Fibroblast of skin of scalp (primary cell): ENCODE measurements at regions not wholly inside any gene's neighbourhood (a gene's known extent, or its start where the extent isn't known, plus 50 kb on each side); places are given as distances from the start of the nearest gene placed in this dataset.

Experiments
- DNase-seq: peaks from one replicate; pipeline ENCODE4 v3.0.0-alpha.2; 2013

GRCh38 chr18:51861046-51861445, 479.0 kb upstream of the DCC start:
- no peak for DNase-seq

- DNase-seq, result no peak
Measured at GRCh38 chr18:51862051-51862715, 477.8 kb upstream of the DCC start.

DNA sequence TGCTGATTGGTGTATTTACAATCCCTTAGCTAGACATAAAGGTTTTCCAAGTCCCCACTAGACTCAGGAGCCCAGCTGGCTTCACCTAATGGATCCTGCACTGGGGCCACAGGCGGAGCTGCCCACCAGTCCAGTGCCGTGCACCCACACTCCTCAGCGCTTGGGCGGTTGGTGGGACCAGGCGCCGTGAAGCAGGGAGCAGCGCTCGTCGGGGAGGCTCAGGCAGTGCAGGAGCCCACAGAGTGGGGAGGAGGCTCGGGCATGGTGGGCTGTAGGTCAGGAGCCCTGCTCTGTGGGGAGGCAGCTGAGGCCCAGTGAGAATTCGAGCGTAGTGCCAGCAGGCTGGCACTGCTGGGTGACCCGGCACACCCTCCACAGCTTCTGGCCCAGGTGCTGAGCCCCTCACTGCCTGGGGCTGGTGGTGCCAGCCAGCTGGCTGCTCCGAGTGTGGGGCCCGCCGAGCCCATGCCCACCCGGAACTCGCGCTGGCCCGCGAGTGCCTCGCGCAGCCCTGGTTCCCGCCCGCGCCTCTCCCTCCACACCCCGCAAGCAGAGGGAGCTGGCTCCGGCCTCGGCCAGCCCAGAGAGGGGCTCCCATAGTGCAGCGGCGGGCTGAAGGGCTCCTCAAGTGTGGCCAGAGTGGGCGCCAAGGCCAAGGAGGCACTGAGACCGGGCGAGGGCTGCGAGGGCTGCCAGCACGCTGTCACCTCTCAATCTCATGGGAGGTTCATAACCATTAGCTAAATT, 475.6 kb upstream of the DCC start:
- no peak for DNase-seq

GRCh38 chr18:51865538-51865937, 474.5 kb upstream of the DCC start:
- no peak for DNase-seq

DNA sequence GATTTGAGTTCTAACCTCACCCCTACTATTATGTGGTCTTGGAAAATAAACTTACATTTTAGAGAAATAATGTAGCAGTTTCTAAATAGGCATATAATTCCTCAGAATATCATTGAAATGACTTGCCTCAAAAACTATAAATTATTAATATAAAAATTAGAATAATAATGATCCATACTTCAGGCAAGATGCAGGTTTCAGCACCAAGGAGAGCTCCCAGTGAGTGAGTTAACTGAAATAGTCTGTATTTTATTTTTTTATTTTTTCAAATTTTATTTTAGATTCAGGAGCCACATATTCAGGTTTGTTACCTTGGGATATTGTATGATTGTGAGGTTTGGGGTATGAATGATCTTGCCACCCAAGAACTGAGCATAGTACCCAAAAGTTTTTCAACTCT, 472.2 kb upstream of the DCC start:
- peak; percentile 50 for DNase-seq

DNA sequence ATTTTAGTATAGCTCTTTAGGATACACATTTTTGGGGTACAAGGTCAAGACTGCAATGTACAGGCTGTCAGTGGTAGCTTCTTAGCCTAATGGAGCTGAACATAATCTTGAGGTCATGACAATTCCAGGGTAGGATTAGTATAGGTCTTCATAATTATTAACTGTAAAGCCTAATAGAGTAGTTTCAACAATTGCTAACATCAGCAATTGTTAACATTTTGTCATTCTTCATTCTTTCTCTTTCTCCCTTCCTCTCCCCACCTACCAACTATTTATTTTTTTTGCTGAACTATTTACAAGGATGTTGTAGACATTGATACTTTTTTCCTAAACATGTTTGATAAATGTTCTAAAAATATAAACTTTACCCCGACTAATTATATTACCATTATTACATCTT, 461.3 kb upstream of the DCC start:
- no peak for DNase-seq

- DNase-seq, result no peak
Measured at GRCh38 chr18:51879329-51879728, 460.7 kb upstream of the DCC start.

GRCh38 chr18:51881394-51881793, 458.6 kb upstream of the DCC start:
- DNase-seq, result no peak

- no peak for DNase-seq
Measured at GRCh38 chr18:51884039-51884438, 456.0 kb upstream of the DCC start.

- peak; percentile 65 for DNase-seq
Measured at GRCh38 chr18:51890762-51891161, 449.2 kb upstream of the DCC start.

DNA sequence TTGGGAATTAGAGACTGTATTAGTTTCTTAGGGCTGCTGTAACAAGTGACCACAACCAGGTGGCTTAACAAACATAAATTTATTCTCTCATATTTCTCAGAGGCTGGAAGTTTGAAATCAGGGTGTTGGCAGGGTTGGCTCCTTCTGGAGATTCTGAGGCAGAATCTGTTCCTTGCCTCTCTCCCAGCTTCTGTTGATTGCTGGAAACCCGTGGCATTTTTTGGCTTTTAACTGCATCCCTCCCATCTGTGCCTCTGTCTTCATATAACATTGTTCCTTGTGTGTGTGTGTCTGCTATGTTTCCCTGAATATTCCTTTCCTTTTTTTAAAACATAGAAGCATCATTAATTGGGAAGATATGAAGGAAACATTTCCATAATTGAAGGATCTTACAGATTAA, 448.1 kb upstream of the DCC start:
- DNase-seq, result no peak

DNA sequence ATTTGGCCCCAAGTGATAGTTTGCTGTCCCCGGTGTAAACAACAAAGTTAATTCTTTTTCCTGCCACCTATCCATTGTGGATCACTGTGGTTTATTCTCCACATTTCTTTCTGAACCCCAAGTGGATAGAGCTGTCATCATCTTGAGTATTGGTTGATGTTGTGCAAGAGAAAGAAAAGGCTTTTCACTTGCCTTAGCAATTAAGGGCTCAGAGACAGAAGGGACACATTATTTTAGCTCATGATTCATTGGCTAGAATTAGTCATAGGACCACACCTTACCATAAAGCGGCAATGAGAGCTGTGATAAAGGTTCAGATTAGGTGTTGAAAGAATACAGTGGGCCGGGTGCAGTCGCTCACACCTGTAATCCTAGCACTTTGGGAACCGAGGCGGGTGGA, 442.1 kb upstream of the DCC start:
- DNase-seq, result no peak

DNA sequence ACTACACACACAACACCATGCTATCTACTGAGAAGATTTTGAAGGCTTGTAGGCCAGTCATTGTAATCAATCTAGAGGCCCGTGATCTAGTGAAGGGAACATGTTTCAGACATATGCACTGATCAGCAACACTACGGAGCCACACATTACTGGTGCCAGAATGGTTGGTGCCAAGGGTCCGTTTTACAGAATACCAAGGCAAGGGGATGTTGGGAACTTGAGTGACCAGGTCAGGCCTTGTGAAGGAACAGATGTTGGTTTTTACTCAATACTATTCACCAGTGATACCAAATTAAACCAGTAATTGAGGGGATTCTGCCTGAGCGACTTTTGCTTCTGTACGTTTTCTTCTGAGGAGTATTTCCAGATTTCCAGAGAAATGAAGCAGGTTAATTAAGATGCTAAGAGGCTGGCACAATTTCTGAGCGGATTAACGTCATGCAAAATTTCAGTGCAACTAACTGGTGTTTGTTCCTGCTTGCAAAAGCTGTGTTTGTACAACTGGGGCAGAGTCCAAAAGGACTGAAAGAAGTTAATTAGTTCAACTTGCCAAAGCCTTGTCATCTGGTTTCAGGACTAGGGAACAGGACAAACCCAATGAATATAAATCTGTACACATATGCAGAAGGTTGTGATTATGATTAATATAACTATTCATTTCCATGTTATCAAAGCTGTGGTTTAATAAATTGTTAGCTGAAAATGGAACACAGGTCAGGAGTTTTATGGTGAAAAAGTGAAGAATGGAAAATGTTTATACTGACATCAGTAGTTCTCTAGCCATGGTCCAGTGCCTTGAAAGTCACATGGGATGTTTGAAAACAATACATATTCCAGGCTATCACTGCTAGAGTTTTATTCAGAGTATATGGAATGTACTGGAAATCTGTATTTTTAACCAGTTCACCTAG, 432.1 kb upstream of the DCC start:
- no peak for DNase-seq

- DNase-seq, result no peak
Measured at GRCh38 chr18:51908598-51908944, 431.4 kb upstream of the DCC start.

- no peak for DNase-seq
Measured at GRCh38 chr18:51911584-51911983, 428.4 kb upstream of the DCC start.

DNA sequence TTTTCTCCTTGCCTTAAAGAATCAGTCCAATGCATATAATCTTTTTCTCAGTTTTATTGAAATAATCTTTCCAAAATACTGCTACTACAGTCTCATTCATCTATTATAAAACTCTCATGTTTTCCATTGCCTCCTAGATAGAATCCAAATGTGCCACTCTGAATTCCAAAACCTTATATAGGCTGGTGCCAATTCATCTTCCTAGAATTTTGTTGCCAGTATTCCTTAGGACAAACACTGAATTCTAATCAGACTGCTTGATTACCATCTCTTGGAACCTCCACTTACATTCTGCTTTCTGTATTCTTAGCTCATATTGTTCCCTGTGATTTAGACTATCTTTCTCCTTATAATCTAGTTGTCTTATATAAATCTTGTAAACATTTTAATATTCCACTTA, 427.6 kb upstream of the DCC start:
- DNase-seq, result no peak

- no peak for DNase-seq
Measured at GRCh38 chr18:51915176-51915575, 424.8 kb upstream of the DCC start.

- no peak for DNase-seq
Measured at GRCh38 chr18:51921862-51922261, 418.1 kb upstream of the DCC start.

DNA sequence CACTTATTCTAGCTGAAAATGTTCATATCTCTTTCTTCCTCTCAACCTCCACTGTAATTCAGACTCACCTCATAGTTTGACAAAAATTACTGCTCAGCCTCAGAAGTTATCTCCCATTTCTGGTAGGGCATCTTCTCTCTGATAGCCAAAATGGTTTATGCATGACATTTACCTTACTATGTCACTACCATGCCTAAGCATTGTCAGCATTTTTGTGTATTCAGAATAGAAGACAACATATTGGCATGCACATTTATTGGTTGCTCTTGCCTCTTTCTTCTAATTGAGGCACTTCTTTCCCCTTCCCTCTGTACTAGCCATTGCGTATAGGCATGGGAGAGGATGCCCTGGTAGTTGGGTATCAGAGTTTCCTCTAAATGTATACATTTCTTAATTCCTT, 406.1 kb upstream of the DCC start:
- no peak for DNase-seq

- no peak for DNase-seq
Measured at GRCh38 chr18:51936115-51936514, 403.9 kb upstream of the DCC start.

- no peak for DNase-seq
Measured at GRCh38 chr18:51941999-51942398, 398.0 kb upstream of the DCC start.

DNA sequence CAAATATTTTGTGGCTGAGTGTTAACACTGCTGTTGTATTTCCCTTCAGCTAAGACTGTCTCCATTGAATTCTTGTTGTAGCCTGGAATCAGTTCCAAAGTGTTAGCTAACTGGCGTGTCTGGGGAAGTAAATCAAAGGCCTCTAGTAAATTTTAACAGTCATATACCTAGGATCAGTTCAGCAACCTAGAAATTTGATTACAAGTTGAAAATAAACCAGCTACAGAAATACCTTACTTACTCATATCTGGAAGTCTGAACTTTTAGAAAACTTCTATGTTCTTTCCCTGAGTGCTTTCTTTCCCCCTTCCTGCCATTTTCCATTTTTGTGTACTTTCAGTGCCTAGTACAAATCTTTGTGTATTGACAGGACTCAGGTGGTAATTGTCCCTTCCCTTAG, 396.7 kb upstream of the DCC start:
- no peak for DNase-seq

- DNase-seq, result no peak
Measured at GRCh38 chr18:51946946-51947345, 393.1 kb upstream of the DCC start.

DNA sequence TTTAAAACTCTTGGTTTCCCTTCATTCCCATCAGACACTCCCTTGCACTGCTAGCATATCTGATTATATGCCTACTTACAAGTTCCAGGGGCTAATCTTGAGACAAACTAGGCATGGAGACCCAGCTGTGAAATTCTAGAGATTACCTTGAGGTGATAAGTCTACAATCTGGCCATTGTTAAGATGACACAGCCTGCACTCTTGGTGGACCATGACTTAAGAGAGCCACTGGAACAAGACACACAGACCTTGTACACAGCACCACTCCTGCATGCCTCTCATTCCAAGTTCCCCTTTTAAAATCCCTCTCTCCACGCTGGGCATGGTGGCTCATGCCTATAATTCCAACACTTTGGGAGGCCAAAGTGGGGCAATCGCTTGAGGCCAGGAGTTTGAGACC, 387.2 kb upstream of the DCC start:
- DNase-seq, result no peak
